HS-5 (cell line): ENCODE measurements at regions not wholly inside any gene's neighbourhood (a gene's known extent, or its start where the extent isn't known, plus 50 kb on each side); places are given as distances from the start of the nearest gene placed in this dataset.

Experiments
- DNase-seq: peaks from one replicate; pipeline ENCODE4 v3.0.0-alpha.2; 2012; ENCODE audit warnings: low read depth

- DNase-seq: no peak
Measured at GRCh38 chr6:82072121-82072521, 175.4 kb downstream of the IBTK start.

- DNase-seq: no peak
Measured at GRCh38 chr6:82068721-82069120, 178.8 kb downstream of the IBTK start.

GRCh38 chr6:82066991-82067411 is 180.5 kb downstream of the IBTK start:
- DNase-seq: no peak

GRCh38 chr6:82066196-82066595 is 181.3 kb downstream of the IBTK start:
- no peak for DNase-seq

- DNase-seq: no peak
Measured at GRCh38 chr6:82063574-82063973, 184.0 kb downstream of the IBTK start.

- no peak for DNase-seq
Measured at GRCh38 chr6:82062219-82062618, 185.3 kb downstream of the IBTK start.

- DNase-seq: peak; percentile 39
Measured at GRCh38 chr6:82057846-82058554, 189.5 kb downstream of the IBTK start.

- DNase-seq: no peak
Measured at GRCh38 chr6:82056567-82056966, 191.0 kb downstream of the IBTK start.

GRCh38 chr6:82045965-82046756 is 201.4 kb downstream of the IBTK start:
- DNase-seq: peak; percentile 87

GRCh38 chr6:82040405-82041221 is 206.9 kb downstream of the IBTK start:
- DNase-seq: peak; percentile 28

- no peak for DNase-seq
Measured at GRCh38 chr6:82038631-82039030, 208.9 kb downstream of the IBTK start.

GRCh38 chr6:82035526-82035925 is 212.0 kb downstream of the IBTK start:
- DNase-seq: no peak

GRCh38 chr6:82033631-82034211 is 213.8 kb downstream of the IBTK start:
- DNase-seq: no peak

- no peak for DNase-seq
Measured at GRCh38 chr6:82032444-82032843, 215.1 kb downstream of the IBTK start.

GRCh38 chr6:82030761-82031503 is 216.6 kb downstream of the IBTK start:
- DNase-seq: no peak

- DNase-seq: no peak
Measured at GRCh38 chr6:82030301-82030700, 217.2 kb downstream of the IBTK start.

- no peak for DNase-seq
Measured at GRCh38 chr6:82025271-82025670, 222.3 kb downstream of the IBTK start.

GRCh38 chr6:82022614-82023129 is 224.9 kb downstream of the IBTK start:
- DNase-seq: peak; percentile 74

- DNase-seq: no peak
Measured at GRCh38 chr6:82017773-82018172, 229.8 kb downstream of the IBTK start.

- DNase-seq: peak; percentile 80
Measured at GRCh38 chr6:82017288-82017687, 230.3 kb downstream of the IBTK start.

GRCh38 chr6:82015526-82015925 is 232.0 kb downstream of the IBTK start:
- DNase-seq: no peak
